PC-3 (cell line): ENCODE measurements at regions not wholly inside any gene's neighbourhood (a gene's known extent, or its start where the extent isn't known, plus 50 kb on each side); places are given as distances from the start of the nearest gene placed in this dataset.
"Not testable (repeated sequence)": the region's sequence is repeated elsewhere in the genome, so short reads cannot be mapped to it uniquely, and the experiment has no call there.

ENCODE experiments used
- CTCF ChIP-seq: fragments of 300-600 bp; sonication (generic); conservative IDR thresholded peaks from 2 replicates; pipeline ENCODE4 v1.5.1; 2017; ENCODE audit warnings: antibody characterized with exemption, low read depth, mild to moderate bottlenecking, low read length
- EZH2 ChIP-seq: fragments of 300-600 bp; sonication (generic); IDR thresholded peaks from one replicate; pipeline ENCODE4 v1.6.1; 2017; ENCODE audit warnings: antibody characterized with exemption, mild to moderate bottlenecking, low read length; ENCODE audit not compliant: unreplicated experiment
- EZH2phosphoT487 ChIP-seq: fragments of 300-600 bp; sonication (generic); IDR thresholded peaks from 2 replicates; pipeline ENCODE4 v1.6.1; 2018; ENCODE audit warnings: mild to moderate bottlenecking, antibody characterized with exemption, low read length, borderline replicate concordance

- TF ChIP-seq CTCF, EZH2, EZH2phosphoT487: not testable (repeated sequence)
These were observed 167.1 kb upstream of the PHACTR1 start for GRCh38 chr6:12549445-12549844.
